Upper lobe of right lung (tissue), 1 donor: ENCODE measurements at regions not wholly inside any gene's neighbourhood (a gene's known extent, or its start where the extent isn't known, plus 50 kb on each side); places are given as distances from the start of the nearest gene placed in this dataset.
"Not testable (repeated sequence)": the region's sequence is repeated elsewhere in the genome, so short reads cannot be mapped to it uniquely, and the experiment has no call there.

ENCODE experiments used
- ATAC-seq: fragments of 200-7000 bp; cut with Tn5 transposase; one replicate; pipeline ENCODE4 v1.9.1; 2020; ENCODE audit warnings: mild to moderate bottlenecking, moderate library complexity
- DNase-seq: peaks from one replicate; pipeline ENCODE4 v3.0.0-alpha.2; 2020
- H3K27ac ChIP-seq: fragments of 200-600 bp; one replicate; pipeline ENCODE4 v1.8.0; 2022
- H3K27me3 ChIP-seq: fragments of 200-600 bp; one replicate; pipeline ENCODE4 v1.8.0; 2022; ENCODE audit warnings: mild to moderate bottlenecking
- H3K36me3 ChIP-seq: fragments of 200-600 bp; one replicate; pipeline ENCODE4 v1.8.0; 2022
- H3K4me1 ChIP-seq: fragments of 200-600 bp; one replicate; pipeline ENCODE4 v1.8.0; 2022
- H3K4me3 ChIP-seq: fragments of 200-600 bp; one replicate; pipeline ENCODE4 v1.8.0; 2022; ENCODE audit warnings: mild to moderate bottlenecking
- H3K9me3 ChIP-seq: fragments of 200-600 bp; one replicate; pipeline ENCODE4 v1.8.0; 2022
- intact Hi-C: fragments of 100-400 bp; cut with DNase I; formaldehyde crosslinking; loops from one replicate; pipeline ENCODE4 v1.11.0; 2022
- TF ChIP-seq, protein P1 (sequence below): fragments of 200-600 bp; IDR thresholded peaks from one replicate; pipeline ENCODE4 v1.8.0; 2022; ENCODE audit warnings: antibody characterized with exemption
- donor health status: DM: no; HTN: yes; CAD: no; lungs with severe emphysema.

DNA sequence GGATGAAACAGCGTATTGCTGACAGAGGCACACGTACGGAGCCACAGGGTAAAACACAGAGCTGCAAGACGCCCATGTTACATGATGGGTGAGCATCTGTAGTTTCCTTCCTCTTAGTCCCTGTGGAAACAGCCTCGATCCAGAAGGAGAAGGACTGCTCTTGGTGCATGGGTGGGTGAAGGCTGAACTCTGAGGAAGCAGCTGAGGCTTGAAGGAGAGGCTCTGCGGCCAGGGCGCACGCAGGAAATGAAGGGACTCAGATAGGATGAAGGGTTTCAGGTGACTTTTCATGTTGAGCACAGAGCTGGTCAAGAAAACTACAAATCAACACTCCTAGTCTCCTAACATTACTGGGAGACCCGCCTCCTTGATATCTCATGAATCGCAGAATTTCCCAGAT lies 65.7 kb upstream of the ADA2 start:
- intact Hi-C loops: no loop called here
- ATAC-seq (peak; percentile 20), DNase-seq (no peak)
- no peaks in the 10 kb centered on the region for H3K4me1 ChIP-seq
- no peaks in the 10 kb centered on the region for H3K36me3 ChIP-seq
- TF ChIP-seq, protein P1, sequence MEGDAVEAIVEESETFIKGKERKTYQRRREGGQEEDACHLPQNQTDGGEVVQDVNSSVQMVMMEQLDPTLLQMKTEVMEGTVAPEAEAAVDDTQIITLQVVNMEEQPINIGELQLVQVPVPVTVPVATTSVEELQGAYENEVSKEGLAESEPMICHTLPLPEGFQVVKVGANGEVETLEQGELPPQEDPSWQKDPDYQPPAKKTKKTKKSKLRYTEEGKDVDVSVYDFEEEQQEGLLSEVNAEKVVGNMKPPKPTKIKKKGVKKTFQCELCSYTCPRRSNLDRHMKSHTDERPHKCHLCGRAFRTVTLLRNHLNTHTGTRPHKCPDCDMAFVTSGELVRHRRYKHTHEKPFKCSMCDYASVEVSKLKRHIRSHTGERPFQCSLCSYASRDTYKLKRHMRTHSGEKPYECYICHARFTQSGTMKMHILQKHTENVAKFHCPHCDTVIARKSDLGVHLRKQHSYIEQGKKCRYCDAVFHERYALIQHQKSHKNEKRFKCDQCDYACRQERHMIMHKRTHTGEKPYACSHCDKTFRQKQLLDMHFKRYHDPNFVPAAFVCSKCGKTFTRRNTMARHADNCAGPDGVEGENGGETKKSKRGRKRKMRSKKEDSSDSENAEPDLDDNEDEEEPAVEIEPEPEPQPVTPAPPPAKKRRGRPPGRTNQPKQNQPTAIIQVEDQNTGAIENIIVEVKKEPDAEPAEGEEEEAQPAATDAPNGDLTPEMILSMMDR: no peak
- no peaks in the 10 kb centered on the region for H3K27me3 ChIP-seq
- no peak overlapping the region for H3K27ac ChIP-seq
- H3K9me3 ChIP-seq: no peaks in the 10 kb centered on the region
- no peak overlapping the region for H3K4me3 ChIP-seq

DNA sequence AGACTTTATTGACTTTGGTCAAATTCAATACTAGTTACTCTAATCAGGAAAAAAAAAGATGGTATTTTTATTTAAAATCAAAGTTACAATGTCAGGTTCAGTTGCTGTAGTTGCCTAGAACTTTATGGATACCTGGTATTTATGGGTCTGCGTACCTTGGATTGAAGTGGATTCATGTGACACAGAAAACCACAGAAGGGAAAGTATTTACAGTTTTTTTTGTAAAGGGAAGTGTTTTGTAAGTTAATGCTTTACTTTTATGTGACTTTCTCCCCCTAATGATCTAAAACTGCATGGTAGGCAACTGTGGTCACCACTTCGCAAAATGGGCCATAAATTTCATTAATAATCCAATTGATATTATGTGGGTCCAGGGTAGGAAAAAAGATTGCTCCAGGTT lies 65.2 kb upstream of the ADA2 start:
- H3K9me3 ChIP-seq: no peaks in the 10 kb centered on the region
- DNase-seq (no peak), ATAC-seq (no peak)
- no peaks in the 10 kb centered on the region for H3K27me3 ChIP-seq
- no peaks in the 10 kb centered on the region for H3K4me1 ChIP-seq
- TF ChIP-seq, protein P1: no peak
- no peak overlapping the region for H3K4me3 ChIP-seq
- intact Hi-C loops: no loop called here
- H3K27ac ChIP-seq: no peak overlapping the region
- H3K36me3 ChIP-seq: no peaks in the 10 kb centered on the region

DNA sequence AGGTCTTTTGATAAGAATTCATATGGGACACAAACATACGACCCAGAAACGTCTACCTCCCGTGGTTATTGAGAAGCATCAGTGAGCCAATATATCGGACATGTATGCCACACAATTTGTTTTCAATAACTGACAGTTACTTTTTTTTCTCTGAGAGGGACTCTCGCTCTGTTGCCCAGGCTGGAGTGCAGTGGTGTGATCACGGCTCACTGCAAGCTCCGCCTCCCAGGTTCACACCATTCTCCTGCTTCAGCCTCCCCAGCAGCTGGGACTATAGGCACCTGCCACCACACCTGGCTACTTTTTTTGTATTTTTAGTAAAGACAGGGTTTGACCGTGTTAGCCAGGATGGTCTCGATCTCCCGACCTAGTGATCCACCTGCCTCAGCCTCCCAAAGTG lies 64.6 kb upstream of the ADA2 start:
- ATAC-seq, H3K4me3 ChIP-seq, H3K36me3 ChIP-seq, intact Hi-C loops, H3K4me1 ChIP-seq, H3K27ac ChIP-seq, DNase-seq, H3K27me3 ChIP-seq, H3K9me3 ChIP-seq: not testable (repeated sequence)

DNA sequence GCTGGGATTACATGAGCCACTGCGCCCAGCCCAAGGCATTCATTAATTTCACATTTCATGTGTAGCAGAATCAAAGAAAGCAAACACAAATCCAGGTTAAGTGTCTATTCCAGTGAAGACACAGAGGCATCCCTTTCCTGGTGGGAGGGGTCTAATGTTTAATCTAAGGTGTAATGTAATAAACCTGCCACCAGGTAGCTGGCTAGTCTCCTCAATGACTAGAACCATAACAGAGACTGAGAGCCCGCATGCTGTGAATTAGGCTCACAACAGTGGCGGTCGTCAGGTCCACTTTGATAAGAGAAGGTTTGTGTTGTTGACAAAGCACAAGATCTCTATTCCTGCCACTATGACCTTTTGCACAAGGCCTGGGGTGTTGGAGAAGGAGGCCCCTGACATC lies 64.2 kb upstream of the ADA2 start:
- Histone ChIP-seq H3K4me3 (no peak overlapping the region), H3K36me3 (no peaks in the 10 kb centered on the region), H3K9me3 (no peaks in the 10 kb centered on the region), H3K27me3 (no peaks in the 10 kb centered on the region), H3K4me1 (no peaks in the 10 kb centered on the region), H3K27ac (no peak overlapping the region)
- ATAC-seq: no peak
- DNase-seq: no peak
- intact Hi-C loops: no loop called here
- TF ChIP-seq, protein P1: no peak

DNA sequence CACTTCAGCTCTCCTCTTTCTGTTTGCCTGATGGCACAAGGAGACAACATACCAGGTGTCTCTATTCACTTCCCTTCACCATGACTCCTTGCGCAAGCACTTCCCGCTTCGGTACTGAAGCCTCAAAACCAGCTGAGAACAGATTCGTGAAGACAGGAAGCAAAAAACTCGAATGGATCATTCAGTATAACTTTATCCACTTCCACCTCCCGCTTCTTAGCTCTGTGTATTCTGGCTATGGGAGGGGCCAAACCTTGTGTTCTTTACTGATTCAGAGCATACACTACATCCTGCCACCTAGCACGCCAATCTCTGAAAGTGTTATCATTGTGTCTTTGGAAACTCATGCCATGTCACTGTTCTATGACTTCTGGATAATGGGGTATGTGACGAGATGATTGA lies 62.2 kb upstream of the ADA2 start:
- ATAC-seq: no peak
- Histone ChIP-seq H3K4me1 (no peaks in the 10 kb centered on the region), H3K9me3 (no peaks in the 10 kb centered on the region), H3K36me3 (no peaks in the 10 kb centered on the region), H3K4me3 (no peak overlapping the region), H3K27ac (no peak overlapping the region), H3K27me3 (no peaks in the 10 kb centered on the region)
- TF ChIP-seq, protein P1: no peak
- no peak for DNase-seq
- intact Hi-C loops: no loop called here

DNA sequence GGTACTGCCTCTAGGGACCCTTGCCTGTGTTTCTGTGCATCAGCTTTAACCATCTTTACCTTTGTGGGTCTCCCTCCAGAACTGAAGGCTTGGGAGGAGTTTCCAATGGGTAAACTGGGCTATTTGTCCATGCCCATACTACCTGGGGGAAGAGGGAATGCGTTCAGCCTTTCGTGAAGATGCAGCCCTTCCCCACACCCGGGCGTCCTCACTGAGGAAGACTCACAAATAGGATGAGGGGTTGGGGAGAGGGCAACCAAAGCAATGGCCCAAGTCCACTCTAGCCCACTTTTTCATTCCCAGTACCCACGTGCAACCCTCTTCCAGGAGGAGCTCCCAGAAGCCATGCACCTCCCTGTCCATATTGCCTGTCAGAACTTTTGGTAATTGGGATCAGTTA lies 61.8 kb upstream of the ADA2 start:
- ATAC-seq (no peak), DNase-seq (no peak)
- Histone ChIP-seq H3K27me3 (no peaks in the 10 kb centered on the region), H3K36me3 (no peaks in the 10 kb centered on the region), H3K9me3 (no peaks in the 10 kb centered on the region), H3K4me3 (no peak overlapping the region), H3K27ac (no peak overlapping the region), H3K4me1 (no peaks in the 10 kb centered on the region)
- intact Hi-C loops: no loop called here
- TF ChIP-seq, protein P1: no peak
